HG03565 (cell line): ENCODE measurements at regions not wholly inside any gene's neighbourhood (a gene's known extent, or its start where the extent isn't known, plus 50 kb on each side); places are given as distances from the start of the nearest gene placed in this dataset.
A peak's percentile ranks its signal among the peaks of the same experiment; 100 is the strongest.
"Not testable (repeated sequence)": the region's sequence is repeated elsewhere in the genome, so short reads cannot be mapped to it uniquely, and the experiment has no call there.

Source experiments
- ATAC-seq: cut with Tn5 transposase; IDR thresholded peaks from one replicate; pipeline ENCODE4 v1.9.1; 2021; ENCODE audit warnings: mild to moderate bottlenecking, moderate library complexity; ENCODE audit not compliant: unreplicated experiment

DNA sequence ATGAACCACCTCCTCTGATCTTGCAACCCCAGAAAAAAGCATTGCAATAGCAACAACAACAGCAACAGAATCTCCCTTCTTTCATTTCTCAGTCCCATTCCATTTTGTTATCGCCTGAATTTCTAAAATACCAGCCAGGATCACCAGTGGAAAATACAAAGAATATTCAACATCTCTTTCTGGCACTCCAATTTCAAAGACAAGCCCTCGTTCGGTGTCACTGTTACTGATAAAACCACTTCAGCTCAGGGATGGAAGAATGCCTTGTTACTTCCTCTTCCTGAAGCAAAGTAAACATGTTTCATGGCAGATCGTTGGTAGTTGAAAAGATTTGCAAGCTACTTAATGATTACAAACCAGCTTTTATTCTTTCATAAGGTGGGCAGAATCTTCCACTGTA, 94.0 kb upstream of the SPTLC3 start:
- ATAC-seq, result no peak

- no peak for ATAC-seq
Observed at GRCh38 chr20:12916699-12917098, 92.1 kb upstream of the SPTLC3 start.

DNA sequence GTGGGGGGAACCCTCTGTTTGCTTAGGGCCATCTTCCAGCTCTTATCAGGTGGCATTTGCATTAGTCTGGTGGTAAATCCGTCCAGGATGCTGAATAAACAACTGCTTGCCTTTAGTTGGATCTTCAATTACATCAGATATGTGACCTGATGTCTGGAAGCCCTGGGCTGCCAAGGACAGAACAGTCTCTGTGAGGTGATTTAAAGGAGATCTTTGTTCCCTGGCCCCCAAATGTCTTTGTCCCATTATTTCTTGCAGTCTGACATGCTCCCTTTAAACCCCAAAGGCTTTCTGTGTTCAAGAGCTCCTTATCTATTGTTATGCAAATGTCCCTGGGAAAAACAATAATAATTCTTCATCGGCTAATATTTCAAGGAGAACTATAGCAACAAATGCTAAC, 84.6 kb upstream of the SPTLC3 start:
- no peak for ATAC-seq

DNA sequence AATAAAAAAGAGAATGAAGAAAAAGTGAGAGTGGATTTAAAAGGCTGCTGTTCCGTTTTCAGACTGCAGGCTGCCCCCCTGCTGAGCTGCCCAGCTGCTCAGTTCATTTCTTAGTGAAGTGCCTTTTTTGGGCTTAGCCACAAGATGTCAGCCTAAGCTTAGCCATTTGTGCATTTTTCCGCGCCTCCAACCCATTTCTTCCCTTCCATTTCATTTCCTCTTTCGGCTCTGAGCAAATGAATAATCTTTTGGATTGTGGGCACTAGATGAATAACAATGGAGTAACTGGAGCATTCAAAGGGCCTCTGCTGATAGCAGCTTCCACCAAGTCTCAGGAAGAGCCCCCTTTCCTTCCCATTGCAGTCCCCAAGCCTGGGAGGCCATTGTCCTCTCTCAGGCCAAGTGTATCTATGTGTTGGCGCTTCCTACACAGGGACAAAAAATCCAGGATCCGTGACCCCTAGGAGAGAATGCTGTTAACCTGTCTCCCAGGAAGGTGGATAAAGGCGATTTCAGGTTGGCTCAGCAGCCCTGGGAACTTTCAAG, 83.5 kb upstream of the SPTLC3 start:
- peak; percentile 95 for ATAC-seq

GRCh38 chr20:12925863-12926793, 82.6 kb upstream of the SPTLC3 start:
- ATAC-seq, result no peak

- ATAC-seq, result no peak
Observed at GRCh38 chr20:12927489-12927888, 81.3 kb upstream of the SPTLC3 start.

GRCh38 chr20:12928358-12928754, 80.4 kb upstream of the SPTLC3 start:
- no peak for ATAC-seq

DNA sequence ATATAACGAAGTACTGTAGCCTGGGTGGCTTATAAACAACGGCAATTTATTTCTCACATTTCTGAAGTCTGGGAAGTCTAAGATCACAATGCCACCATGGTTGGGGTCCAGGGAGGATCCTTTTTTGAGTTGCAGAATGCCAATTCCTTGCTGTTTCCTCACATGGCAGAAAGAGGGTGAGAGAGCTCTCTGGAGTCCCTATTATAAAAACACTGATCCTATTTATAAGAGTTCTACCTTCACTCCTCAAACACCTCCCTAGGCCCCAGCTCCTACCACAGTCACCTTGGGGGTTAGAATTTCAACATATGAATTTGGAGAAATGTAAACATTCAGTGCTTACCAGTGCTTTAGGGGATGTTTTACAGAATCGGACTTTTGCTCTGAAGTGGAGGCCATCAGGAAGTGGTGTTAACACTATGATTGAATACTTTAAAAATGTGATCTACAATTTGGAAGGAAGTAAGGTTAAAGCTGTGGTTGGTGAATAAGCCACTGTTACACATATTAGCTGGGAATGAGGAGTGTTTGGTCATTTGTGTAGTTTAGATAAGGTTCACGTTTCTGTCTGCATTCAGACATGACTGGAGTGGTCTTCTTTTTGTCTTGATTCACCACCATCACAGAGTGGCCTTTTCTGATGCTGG, 79.9 kb upstream of the SPTLC3 start:
- ATAC-seq, result no peak

GRCh38 chr20:12936020-12936419, 72.8 kb upstream of the SPTLC3 start:
- no peak for ATAC-seq

DNA sequence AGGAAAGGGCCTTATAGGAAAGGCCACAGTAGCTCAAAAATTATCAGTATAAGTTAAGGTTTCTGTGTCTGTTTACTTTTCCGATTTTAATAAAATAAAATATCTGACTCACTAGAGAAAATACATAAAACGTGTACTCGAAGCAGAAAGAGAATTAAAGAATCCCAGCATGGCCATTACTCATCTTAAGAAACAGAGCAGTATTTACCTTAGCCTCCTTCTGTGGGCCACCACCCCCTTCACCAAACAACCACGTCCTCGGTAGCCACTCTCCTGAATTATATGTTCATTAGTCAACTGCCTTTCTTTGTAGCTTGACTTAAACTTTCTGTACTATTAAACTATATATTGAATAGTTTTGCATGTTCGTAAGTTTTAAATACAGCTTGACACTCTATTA, 72.2 kb upstream of the SPTLC3 start:
- ATAC-seq, result no peak

- ATAC-seq, result no peak
Observed at GRCh38 chr20:12941025-12941424, 67.7 kb upstream of the SPTLC3 start.

GRCh38 chr20:12942123-12942522, 66.6 kb upstream of the SPTLC3 start:
- ATAC-seq, result no peak

DNA sequence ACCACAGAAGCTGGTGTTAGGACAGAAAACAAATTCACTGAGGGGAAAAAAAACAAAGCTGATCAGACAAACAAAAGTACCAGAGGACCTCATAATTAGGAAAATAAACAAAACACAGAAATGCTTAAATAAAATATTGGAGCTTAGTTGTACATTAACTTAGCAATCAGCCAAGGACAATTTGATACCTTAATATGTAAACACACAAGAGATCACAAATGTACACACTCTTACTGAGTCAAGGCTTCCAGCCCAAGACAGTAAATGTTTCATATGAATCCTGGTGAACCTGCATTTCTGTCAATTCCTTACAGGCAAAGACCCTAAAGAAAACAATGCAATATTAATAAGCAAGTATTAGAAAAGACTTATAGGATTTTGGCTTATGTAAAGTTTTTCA, 62.0 kb upstream of the SPTLC3 start:
- ATAC-seq, result no peak

GRCh38 chr20:12947691-12948090, 61.1 kb upstream of the SPTLC3 start:
- ATAC-seq, result no peak

DNA sequence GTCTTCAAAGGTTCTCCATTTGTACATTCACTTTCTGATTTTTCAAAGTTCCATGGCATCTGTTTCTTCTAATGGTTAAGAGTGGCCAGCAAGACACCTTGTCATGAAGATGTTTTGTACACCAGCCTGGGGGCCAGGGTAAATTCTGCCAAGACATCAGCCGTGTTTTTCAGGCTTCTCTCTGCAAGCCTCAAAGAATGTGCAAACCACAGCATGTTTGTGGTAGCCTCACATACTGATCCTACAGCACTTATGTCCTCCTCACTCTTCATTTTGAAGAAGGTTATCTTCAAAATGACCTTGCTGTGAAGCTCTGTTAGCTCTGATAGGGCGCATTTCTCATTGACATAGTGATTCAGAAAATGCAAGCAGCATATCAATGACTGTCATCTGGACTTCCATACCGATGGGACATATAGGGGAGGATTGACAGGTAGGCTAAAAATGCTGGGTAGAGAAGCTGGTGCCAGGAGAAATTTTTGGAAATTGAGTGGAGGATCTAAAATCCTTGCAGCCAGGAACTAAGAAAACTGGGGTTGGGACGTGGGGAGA, 59.3 kb upstream of the SPTLC3 start:
- ATAC-seq, result no peak

- not testable (repeated sequence) for ATAC-seq
Observed at GRCh38 chr20:12954254-12954653, 54.5 kb upstream of the SPTLC3 start.

- no peak for ATAC-seq
Observed at GRCh38 chr20:12955611-12956010, 53.2 kb upstream of the SPTLC3 start.

DNA sequence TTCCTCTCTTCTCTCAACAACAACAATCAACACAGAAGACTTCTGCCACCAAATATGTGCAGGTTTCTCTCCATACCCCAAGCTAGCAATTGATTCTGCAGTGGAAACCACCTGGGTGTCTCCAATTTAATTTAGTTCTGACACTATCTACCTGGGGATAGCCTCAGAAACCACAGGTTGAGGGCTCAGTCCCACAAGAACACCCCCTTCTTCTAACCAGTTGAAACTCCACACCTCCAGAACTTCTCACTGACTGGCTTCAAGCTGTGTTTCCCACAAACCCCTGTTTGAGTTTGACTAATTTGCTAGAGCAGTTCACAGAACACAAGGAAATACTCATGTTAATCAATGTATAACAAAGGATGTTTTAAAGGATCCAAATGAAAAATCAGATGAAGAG, 52.5 kb upstream of the SPTLC3 start:
- no peak for ATAC-seq

DNA sequence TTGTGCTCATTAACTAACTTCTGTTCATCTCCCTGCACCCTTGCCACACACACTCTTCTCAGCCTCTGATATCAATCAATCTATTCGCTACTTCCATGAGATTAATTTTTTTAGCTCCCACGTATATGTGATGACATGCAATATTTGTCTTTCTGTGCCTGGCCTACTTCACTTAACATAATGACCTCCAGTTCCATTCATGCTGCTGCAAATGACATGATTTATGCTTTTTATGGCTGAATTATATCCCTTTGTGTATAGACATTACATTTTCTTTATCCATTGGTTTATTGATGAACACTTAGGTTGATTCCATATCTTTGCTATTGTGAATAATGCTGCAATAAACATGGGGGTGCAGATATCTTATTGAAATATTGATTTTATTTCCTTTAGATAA, 50.8 kb upstream of the SPTLC3 start:
- ATAC-seq, result no peak
